HG03457 (cell line): ENCODE measurements at regions not wholly inside any gene's neighbourhood (a gene's known extent, or its start where the extent isn't known, plus 50 kb on each side); places are given as distances from the start of the nearest gene placed in this dataset.

Experiments
- ATAC-seq: cut with Tn5 transposase; IDR thresholded peaks from one replicate; pipeline ENCODE4 v1.9.1; 2021; ENCODE audit warnings: moderate number of reproducible peaks; ENCODE audit not compliant: unreplicated experiment

DNA sequence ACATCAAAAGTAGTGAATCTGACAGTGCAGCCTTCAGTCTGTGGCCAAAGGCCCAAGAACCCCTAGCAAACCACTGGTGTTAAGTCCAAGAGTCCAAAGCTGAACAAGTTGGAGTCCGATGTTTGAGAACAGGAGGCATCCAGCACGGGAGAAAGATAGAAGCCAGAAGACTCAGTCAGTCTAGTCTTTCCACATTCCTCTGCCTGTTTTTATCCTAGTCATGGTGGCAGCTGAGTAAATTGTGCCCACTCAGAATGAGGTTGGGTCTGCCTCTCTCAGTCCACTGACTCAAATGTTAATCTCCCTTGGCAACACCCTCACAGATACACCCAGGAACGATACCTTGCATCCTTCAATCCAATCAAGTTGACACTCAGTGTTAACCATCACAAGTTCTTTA is 1255.4 kb downstream of the LRFN5 start:
- ATAC-seq: no peak

DNA sequence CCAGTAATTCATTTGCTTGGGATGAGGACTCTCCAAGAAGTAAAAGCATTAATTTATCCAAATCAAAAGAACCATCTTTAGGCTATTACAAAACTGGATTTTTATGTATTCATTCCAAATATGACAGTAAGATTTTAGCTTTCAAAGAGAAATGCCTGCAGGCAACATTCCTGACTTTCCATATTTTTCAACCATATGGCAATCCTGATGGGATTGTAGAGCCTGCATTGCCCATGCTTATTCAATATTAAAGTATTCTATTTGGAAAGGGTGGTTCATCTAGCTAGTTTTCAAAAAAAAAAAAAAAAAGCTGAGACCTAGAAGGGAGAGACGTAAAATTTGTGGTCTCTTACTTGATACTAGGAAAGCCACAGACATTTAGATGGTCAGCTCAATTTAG is 1253.7 kb downstream of the LRFN5 start:
- no peak for ATAC-seq

DNA sequence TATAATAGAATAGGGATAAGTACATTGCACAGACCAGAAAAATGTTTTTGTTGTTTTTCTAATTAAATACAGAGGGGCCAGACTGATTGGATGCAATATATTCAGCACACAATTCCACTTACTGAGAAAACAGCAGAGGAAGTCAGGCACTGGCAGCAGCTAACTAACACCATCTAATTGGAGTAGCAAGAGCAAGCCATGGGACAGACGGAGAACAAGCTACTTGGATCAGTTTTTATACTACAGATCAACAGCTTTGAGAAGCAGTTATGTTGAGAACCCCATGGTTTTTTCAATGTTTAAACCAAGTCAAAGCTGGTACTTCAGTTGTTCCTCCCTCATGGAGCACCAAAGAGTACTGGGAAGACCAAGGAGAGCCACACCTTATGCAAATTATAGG is 1249.4 kb downstream of the LRFN5 start:
- no peak for ATAC-seq

DNA sequence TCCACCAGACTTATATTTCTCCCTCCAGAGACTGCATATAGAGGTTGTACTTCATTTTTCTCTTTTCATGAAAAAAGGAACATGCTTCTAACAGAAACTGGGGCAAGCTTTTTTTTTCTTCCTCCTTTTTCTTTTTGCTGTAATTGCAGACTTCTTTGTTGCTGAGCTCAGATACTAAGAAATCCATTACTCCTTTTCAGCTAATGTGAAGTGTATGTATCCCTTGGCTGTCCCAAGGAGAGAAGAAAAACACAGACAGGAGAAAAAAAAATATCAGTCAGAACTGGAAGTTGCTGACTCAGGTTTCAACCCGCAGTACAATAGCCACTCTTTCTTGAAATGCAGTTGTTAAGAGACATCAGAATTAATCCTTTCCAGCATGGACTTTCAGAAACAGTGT is 1248.4 kb downstream of the LRFN5 start:
- no peak for ATAC-seq

DNA sequence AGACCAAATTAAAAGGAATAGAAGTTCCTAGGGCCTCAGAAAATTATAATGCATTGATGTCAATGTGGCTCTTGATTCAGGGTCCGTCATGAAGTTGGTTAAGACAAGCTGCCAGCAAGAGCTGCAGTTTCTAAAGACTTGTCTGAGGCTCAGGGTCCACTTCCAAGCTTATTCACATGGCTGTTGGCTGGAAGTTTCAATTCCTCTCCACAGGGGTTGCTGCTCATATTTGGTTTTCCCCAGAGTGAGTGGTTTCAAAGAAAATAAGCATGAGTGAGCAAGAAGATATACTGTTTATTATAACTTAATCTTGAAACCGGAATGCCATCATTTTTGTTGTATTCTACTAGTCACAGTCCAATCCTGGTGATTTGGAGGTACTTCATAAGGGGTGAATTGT is 1247.4 kb downstream of the LRFN5 start:
- ATAC-seq: no peak

DNA sequence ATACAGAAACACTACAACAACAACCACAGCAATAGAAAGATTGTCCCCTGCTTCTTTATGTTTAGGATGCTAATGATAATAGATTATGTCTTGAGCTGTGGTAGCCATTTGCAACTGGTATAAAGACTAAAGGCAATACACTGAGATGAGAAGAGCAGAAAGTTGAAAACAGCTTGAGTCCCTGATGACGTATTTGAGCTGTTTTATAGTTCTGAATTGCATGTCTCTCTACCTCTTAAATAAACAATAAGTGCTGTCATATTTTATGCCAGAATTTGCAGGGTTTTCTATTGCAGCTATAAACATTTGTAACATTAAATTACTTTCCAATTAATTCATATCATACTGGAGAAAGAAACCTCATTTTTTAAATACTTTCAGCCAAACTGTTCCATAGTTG is 1242.0 kb downstream of the LRFN5 start:
- no peak for ATAC-seq

DNA sequence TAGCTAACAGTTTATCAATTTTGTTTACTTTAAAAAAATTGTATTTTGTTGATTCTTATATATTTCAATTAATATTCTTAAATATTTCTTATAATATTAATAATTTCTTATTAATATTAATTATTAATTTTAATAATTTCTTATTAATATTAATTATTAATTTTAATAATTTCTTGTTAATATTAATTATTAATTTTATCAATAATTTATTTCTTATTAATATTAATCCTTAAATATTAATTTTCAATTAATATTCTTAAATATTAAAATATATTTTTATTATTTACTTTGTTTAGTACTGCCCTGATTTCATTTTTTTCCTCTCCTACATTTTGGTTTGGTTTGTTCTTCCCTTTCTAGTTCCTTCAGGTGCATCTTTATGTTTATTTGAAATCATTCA is 1208.1 kb downstream of the LRFN5 start:
- no peak for ATAC-seq

DNA sequence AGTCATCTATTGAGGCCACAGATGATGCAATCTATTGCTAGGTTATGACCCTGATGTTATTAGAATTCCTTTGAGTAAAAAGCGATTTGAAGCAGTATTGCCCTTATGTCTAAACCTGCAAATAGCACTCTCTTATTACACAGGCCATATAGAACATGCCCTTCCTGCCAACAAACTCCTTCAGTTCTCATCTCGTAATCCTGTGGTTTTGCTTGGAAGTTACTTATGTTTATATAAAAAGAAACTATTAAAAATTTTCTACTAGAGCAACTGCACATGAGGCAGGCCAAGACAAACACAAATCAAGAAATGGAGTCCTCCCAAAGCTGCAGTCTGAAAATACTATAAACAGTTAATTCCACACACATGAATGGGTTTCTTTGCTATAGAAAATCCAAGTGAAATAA is 1200.2 kb downstream of the LRFN5 start:
- ATAC-seq: no peak

DNA sequence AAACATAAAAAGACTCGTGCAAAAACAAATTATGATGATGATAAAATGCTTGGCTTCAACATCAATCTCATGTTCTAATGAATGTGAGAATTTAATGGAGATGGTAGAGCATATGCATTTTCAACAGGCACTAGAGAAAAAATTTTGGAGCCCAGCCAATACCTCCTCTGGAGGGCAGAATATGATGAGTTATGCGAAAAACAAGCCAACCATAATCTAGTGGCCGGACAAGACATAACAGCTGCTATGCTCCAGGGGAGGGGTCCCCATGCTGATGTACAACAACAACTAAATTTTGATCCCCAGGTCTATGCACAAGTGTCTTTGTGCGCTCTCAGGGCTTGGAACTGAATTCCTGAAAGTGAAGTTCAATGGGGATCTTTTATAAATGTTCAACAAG is 1197.5 kb downstream of the LRFN5 start:
- ATAC-seq: no peak

DNA sequence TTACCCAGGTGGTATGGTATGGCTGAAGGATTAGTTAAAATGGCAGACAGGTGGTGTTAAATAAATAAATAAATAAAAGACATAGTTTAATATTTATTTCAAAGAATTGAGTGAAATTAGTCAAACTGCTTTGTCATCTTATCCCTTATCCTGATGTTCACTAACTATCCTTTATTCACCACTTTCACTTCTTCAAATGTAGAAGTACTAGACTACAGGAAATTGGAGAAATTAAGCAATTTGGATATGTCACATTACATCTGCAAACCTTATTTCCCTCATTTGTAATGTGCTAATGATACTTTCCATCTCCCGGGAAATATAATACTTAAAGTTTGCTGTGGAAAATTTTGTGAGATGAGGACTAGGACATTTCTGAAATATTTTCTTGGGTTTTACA is 1195.7 kb downstream of the LRFN5 start:
- ATAC-seq: no peak

DNA sequence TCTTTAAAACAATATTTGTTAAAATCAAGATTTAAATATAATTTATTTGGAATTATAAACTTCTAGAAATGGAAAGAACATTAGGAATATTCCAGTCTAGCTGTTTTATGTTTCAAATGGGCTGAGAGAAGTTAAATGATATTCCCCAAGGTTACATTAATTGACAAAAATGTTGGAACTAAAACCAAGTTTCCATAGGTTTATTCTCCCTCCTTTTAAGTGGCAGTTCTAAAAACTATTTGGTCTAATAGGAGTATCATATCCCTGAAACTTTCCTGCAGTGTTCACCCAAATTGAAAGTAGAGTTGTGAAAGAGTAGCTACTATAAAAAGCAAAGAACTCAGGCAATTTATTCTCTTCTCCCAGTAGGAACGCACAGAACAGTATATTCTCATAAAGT is 1185.5 kb downstream of the LRFN5 start:
- ATAC-seq: no peak

DNA sequence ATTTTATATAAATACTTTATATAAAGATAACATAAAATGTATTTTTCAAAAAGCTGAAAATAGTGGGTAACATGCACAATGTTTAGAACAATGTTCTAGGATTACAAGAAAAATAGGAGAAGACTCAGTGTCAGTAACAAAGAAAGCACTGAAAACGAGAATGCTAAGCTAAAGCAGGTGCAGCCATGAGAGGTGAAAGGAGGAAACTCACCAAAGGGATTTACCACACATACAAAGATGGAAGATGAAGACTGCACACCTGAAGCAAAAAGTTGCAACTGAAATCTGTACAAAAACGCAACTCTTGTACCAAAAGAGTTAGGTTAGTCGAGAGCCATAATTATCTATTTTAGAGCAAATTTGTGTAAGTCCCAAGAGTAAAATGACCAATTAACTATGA is 1176.1 kb downstream of the LRFN5 start:
- ATAC-seq: no peak

DNA sequence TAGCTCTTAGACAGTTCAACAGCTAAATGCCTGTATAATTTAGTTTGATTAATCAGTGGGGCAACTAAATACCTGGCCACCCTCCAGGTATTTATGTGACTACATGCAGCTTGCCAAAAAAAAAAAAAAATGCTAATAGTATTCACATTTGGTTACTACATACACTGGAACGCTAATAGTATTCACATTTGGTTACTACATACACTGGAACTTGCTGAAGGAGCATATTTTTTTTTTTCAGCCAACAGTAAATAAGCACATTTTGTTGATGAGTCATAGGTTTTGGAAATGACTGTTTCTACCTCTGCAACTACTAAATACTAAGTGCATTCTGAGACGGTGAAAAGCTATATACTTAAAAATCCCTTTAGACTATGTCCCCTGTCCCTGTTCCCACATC is 1172.3 kb downstream of the LRFN5 start:
- no peak for ATAC-seq

DNA sequence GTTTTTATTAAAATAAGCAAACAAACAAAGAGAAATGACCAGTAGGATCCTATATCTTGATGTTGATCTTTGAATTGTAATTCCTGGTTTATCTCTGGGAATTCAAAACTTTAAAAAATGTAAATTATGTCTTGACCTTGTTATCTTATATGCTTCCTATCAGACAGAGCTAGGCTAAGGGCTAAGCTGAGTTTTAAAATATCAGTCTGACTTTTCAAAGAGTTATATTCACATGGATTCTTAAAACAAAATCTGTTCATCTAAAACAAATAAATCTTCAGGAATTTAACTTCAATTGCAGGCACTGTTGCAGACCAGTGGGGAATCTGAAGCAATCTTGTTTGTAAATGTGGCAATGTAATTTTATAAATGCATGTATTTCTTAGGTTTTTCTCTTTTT is 1144.1 kb downstream of the LRFN5 start:
- ATAC-seq: no peak

DNA sequence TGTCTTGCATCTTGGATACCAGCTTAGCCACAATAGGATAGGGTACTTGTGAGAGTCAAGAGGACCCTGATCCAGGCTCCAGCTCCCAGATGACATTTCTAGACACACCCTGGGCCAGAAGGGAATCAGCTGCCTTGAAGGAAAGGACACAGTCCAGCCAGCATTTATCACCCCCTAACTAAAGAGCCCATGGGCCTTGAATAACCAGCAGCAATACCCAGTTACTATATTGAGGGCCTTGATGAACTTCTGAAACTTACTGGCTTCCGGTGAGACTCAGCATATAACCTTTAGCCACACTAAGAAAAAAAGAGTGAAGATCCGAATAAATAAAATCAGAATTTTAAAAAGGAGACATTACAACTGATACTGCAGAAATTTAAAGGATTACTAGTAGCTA is 1135.4 kb downstream of the LRFN5 start:
- no peak for ATAC-seq

DNA sequence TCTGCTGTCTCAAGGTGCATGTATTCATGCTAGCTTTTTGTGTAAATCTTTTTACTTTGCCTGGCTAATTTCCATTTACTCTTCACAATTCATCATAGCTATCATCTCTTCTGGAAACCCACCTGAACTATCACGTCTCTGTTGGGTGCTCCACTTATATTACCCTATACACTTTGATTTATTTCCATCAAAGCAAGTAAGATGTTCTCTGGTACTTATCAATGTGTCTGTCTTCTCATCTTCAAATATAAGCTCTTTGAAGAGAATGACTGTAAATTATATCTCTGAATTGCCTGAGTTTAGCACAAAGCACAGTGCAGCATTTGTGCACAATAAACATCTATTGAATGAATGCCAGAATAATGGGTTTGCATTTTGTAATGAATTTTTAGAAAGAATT is 1129.7 kb downstream of the LRFN5 start:
- ATAC-seq: no peak

DNA sequence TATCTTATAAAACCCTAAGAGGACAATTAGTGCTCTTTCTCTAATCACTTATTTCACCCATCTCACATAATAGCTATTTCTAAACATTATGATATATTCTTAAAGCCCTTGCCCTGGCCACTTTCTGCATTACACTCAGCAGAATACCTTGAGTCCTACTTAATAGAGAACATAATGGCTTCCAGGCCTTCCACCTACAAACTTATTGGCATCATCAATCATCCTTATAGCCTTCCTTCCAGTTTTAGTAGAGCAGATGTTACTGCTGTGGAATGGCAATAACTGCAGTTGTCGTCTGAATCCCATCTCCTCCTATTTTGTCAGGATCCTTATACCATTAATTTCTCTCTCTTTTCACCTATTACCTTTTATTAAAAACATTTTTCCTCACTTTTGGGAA is 1127.4 kb downstream of the LRFN5 start:
- ATAC-seq: no peak

DNA sequence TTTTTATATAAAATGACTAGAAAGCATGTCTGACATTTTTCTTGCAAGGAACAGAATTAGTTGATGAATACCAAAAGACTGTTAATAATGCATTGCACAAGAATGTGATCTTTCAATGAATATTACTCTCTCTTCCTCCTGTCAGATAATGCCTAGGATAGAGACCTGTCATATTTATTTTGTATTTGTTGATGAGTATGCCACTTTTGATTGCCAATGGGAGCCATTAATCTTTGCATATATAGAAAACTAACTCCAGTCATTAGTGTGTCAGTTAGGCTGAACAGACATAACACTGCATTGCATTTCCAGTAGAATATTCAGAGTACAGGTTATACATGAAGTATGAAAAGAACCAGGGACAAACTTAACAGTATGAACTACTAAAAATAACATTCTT is 1125.3 kb downstream of the LRFN5 start:
- ATAC-seq: no peak

DNA sequence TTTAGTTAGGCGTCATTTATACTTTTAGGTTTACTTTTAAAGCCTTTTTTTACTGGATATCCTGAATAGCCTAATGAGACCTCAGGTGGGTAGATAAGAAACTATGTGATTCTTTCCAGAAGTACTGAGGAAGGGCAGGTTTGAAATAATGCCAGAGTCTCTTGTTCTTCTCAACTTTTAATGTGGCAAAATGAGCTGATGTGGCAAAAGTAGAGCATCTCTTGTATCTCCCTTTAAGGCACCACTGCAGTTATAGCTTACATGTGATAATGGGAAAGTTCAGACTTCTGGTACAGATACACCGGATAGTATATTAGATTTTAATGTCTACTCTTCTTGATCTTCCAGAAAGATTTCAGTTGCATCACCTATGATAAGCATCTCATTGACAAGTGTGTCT is 1124.8 kb downstream of the LRFN5 start:
- no peak for ATAC-seq

DNA sequence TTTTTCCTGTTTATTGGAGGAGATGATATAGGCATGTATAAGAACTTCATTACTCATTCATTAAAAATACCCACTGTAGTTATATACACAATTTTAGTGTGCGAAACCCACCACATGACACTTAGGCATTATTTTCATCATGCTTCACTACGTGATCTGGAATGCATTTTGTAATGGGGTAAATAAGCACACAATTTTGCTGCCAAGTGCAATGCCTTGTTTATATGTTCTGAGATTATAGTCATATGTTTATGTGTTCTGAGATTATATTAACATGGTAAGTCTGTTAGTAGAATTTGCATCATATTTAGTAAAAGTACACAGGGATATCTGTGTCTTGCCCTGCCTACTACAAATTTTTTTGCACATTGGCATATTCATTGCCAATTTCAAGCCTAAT is 1123.0 kb downstream of the LRFN5 start:
- ATAC-seq: no peak

DNA sequence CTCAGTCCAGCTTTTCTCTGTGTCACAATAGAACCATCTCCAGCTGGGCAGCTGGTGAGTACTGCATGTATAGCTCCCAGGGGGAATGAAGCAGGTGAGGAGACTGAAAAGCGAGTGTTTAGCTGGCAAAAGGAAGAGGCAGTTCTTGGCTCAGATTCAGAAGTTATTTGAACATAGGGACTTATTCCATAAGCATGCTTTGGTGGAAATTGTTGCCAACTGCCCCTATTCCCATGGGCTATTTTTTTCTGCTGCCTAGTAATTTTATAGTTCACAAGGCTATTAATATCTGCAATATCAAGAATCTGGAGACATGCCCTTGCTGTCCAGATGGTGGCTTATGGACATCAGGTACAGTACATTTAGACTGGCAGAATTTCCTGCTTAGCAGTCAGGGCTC is 1112.7 kb downstream of the LRFN5 start:
- no peak for ATAC-seq

DNA sequence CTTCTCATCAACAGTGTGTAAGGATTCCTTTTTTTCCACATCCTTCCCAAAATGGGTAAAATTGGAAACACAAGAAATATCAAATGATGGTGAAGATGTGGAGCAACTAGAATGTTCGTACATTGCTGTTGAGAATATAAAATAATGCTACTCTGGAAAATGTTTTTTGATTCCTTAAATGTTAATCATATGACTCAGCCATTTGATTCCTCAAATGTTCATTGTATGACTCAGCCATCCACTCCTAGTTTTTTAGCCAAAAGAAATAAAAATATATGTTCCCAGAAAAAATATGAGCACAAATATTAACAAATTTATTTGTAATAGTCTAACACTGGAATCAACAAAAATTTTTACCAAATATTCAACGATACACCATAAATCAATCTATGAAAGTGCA is 1108.6 kb downstream of the LRFN5 start:
- no peak for ATAC-seq

DNA sequence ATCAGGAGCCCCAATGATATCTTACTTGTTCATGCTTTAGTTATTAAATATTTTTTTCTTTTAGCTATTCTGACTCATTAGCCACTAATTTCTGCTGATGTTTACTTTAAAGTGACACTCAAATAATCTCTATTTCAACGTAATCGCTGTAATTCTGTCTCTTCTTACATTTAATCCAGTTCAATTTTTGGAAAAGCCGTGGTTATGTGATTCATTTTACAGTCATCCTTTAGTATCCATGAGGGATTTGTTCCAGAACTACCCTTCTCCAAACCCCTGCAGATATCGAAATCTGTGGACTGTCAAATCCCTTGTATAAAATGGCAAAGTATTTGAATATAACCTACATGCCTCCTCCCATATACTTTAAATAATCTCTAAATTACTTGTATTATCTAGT is 1103.4 kb downstream of the LRFN5 start:
- no peak for ATAC-seq

DNA sequence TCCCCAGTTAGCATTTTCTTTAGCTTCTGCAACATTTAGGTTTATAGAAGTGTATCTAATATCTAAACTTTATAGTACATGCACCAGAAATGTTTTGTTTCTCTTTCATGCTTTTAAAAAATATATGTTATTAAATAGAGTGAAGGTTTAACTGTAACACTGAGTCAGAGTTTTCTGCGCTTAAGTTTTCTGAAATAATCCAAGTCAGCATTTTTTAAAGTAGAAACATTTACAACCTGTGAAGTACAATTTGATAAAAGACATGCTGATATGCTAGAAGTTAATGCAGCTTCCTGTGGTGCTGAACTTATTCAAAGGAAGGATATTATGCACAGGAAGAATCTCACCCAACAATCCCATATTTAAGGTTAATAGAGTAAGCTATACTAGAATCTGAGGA is 1096.8 kb downstream of the LRFN5 start:
- no peak for ATAC-seq
